ENCODE measurements at regions not wholly inside any gene's neighbourhood (a gene's known extent, or its start where the extent isn't known, plus 50 kb on each side); places are given as distances from the start of the nearest gene placed in this dataset.

DNA sequence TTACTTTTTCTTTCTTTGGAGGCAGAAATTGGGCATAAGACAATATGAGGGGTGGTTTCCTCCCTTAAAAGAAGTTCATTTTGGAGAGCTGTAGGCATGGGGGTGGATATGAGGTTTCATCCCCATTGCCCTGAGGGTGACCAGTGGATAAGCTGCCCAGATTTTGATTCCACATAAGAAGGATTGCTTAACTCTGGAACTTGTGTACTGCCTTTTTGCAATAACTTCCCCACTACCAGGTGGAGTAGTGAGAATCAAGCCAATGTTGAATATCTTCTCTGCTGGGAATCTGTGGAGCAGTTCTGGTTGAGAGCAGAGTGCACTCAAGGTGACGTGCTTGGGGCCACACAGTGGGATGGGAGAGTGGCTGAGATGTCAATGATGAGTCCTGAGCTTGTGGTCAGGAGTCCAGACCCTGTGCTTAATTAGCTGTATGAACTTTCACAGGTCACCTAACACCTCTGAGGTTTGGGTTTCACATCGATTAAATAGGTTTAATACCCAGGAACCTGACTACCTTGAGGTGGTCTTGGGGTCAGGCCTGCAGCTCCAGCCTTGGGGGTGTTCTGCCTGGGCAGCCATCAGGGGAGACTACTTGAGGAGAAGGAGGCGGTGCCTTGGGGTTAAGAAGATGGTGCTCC is 152.9 kb downstream of the FCRL5 start:
- H3K4me3 ChIP-seq (ENCODE audit: low read depth, low read length) = no peak overlapping the region
- no peak for DNase-seq (ENCODE audit: low read depth)
- TF ChIP-seq, protein P1, sequence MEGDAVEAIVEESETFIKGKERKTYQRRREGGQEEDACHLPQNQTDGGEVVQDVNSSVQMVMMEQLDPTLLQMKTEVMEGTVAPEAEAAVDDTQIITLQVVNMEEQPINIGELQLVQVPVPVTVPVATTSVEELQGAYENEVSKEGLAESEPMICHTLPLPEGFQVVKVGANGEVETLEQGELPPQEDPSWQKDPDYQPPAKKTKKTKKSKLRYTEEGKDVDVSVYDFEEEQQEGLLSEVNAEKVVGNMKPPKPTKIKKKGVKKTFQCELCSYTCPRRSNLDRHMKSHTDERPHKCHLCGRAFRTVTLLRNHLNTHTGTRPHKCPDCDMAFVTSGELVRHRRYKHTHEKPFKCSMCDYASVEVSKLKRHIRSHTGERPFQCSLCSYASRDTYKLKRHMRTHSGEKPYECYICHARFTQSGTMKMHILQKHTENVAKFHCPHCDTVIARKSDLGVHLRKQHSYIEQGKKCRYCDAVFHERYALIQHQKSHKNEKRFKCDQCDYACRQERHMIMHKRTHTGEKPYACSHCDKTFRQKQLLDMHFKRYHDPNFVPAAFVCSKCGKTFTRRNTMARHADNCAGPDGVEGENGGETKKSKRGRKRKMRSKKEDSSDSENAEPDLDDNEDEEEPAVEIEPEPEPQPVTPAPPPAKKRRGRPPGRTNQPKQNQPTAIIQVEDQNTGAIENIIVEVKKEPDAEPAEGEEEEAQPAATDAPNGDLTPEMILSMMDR (IDR thresholded peaks at IDR 0.05; ENCODE audit: low read depth, low read length, missing control alignments) = no peak
- in situ Hi-C loops (cut with HindIII; ENCODE audit: low sequenced_read_pairs) = no loop called here

DNA sequence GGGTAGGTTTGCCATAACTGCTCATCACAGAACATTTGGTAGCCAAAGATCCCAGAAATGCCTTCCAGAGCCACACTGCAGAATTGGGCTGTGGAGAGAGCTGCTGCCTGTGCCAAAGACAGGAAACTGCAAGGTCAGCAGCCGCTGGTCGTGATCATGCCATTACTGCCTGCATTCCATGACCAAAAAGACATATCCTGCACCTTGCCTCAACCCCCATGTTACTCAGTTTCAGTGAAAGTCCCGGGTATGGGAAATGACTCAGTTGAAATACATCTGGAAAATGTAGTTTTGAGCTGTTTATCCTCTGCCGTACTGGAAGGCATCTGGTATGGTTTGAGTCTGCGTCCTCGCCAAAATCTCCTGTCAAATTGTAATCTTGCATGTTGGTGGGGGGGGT is 161.7 kb downstream of the FCRL5 start:
- TF ChIP-seq, protein P1 (IDR thresholded peaks at IDR 0.05; ENCODE audit: low read depth, low read length, missing control alignments) = no peak
- in situ Hi-C loops (cut with HindIII; ENCODE audit: low sequenced_read_pairs) = no loop called here
- peak; percentile 22 for DNase-seq (ENCODE audit: low read depth)
- no peak overlapping the region for H3K4me3 ChIP-seq (ENCODE audit: low read depth, low read length)

DNA sequence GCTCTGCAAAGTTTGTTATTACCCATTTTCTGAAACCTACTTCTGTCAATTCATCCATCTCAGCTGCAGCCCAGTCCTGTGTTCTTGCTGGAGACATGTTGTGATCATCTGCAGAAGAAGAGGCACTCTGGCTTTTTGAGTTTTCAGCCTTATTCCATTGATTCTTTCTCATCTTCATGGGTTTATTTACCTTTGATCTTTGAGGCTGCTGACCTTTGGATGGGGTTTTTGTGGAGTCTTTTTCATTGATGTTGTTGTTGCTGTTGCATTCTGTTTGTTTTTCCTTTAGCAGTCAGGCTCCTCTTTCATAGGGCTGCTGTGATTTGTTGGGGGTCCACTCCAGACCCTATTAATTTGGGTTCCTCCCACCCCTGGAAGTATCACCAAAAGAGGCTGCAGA is 164.3 kb downstream of the FCRL5 start:
- no peak for DNase-seq (ENCODE audit: low read depth)
- in situ Hi-C loops (cut with HindIII; ENCODE audit: low sequenced_read_pairs) = no loop called here
- no peak overlapping the region for H3K4me3 ChIP-seq (ENCODE audit: low read depth, low read length)
- TF ChIP-seq, protein P1 (IDR thresholded peaks at IDR 0.05; ENCODE audit: low read depth, low read length, missing control alignments) = no peak

DNA sequence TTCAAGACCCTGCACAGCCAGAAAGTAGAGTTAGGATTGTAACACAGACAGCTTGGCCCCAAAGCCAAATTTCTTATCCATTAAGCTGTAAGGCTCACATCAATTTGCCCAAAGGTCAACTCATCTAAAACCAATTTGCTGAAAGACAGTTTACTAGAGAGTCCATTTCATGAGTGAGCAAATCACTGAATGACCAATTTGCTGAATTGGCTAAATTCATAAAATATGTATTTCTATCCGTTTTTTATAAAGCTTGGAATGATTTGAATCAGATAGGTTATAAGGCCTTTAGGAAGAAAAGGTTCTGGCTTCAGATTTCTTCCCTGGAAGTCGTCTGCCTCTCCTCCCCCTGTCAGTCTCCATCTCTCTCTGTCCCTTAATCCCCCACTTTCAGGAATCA is 168.1 kb downstream of the FCRL5 start:
- DNase-seq (ENCODE audit: low read depth) = no peak
- TF ChIP-seq, protein P1 (IDR thresholded peaks at IDR 0.05; ENCODE audit: low read depth, low read length, missing control alignments) = no peak
- H3K4me3 ChIP-seq (ENCODE audit: low read depth, low read length) = no peak overlapping the region
- in situ Hi-C loops (cut with HindIII; ENCODE audit: low sequenced_read_pairs) = no loop called here

DNA sequence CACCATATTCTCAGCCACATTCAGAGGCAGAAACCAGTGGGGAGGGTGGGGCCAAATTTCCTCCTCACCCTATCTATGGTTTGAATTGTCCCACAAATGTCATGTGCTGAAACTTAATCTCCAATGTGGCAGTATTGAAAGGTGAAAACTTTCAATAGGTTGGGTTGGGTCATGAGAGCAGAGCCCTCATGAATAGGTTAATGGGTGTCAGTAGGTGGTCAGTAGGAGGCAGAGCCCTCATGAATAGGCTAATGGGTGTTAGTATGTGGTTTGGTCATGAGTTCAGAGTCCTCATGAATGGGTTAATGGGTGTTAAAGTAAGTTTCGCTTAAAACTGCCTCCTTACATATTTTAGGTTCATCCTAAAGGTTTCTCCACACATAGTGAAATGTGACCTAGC is 170.0 kb downstream of the FCRL5 start:
- in situ Hi-C loops (cut with HindIII; ENCODE audit: low sequenced_read_pairs) = no loop called here
- H3K4me3 ChIP-seq (ENCODE audit: low read depth, low read length) = no peak overlapping the region
- no peak for DNase-seq (ENCODE audit: low read depth)
- TF ChIP-seq, protein P1 (IDR thresholded peaks at IDR 0.05; ENCODE audit: low read depth, low read length, missing control alignments) = no peak

DNA sequence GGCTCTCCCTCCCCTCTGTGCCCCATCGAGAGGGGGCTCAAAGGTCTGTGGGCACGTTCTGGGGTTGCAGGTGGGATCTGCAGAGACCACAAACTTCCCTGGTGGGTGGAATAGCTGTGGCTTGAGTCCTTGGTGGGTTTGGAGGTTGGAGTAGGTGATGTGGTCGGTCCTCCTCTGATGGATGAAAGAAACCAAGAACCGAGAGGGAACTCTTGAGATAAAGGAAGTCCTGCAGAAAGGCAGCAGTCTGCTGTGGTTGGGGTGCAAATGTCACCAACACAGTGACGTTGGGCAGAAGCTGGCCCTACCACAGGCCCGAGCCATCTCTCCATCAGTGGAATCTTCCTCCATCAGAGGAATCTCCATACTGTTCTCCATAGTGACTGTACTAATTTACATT is 171.8 kb downstream of the FCRL5 start:
- in situ Hi-C loops (cut with HindIII; ENCODE audit: low sequenced_read_pairs) = no loop called here
- TF ChIP-seq, protein P1 (IDR thresholded peaks at IDR 0.05; ENCODE audit: low read depth, low read length, missing control alignments) = no peak
- no peak overlapping the region for H3K4me3 ChIP-seq (ENCODE audit: low read depth, low read length)
- no peak for DNase-seq (ENCODE audit: low read depth)
